Endodermal cell (in vitro differentiated cells): ENCODE measurements at regions not wholly inside any gene's neighbourhood (a gene's known extent, or its start where the extent isn't known, plus 50 kb on each side); places are given as distances from the start of the nearest gene placed in this dataset.

Experiments
- DNase-seq: peaks from one replicate; pipeline ENCODE4 v3.0.0-alpha.2; 2017
- H3K27ac ChIP-seq: 2 replicates; pipeline ENCODE4 v1.5.1; 2013; ENCODE audit warnings: mild to moderate bottlenecking, low read depth, low read length, moderate library complexity
- H3K27me3 ChIP-seq: 2 replicates; pipeline ENCODE4 v1.6.1; 2013; ENCODE audit warnings: mild to moderate bottlenecking, low read length, moderate library complexity; ENCODE audit not compliant: insufficient read depth, control insufficient read depth, poor library complexity, severe bottlenecking
- H3K36me3 ChIP-seq: 2 replicates; pipeline ENCODE4 v1.7.0; 2013; ENCODE audit warnings: mild to moderate bottlenecking, low read length, moderate library complexity; ENCODE audit not compliant: control insufficient read depth, insufficient read depth
- H3K4me1 ChIP-seq: one replicate; pipeline ENCODE4 v1.7.0; 2013; ENCODE audit warnings: low read length; ENCODE audit not compliant: control insufficient read depth, insufficient read depth
- H3K4me3 ChIP-seq: 2 replicates; pipeline ENCODE4 v1.5.1; 2013; ENCODE audit warnings: mild to moderate bottlenecking, low read length, moderate library complexity
- H3K9ac ChIP-seq: 2 replicates; pipeline ENCODE4 v1.6.1; 2013; ENCODE audit warnings: mild to moderate bottlenecking, low read length, moderate library complexity; ENCODE audit not compliant: poor library complexity, severe bottlenecking; ENCODE audit errors: extremely low read depth
- H3K9me3 ChIP-seq: 2 replicates; pipeline ENCODE4 v1.6.1; 2013; ENCODE audit warnings: mild to moderate bottlenecking, low read length, moderate library complexity; ENCODE audit not compliant: control insufficient read depth
- H3K27ac Mint-ChIP-seq: 2 replicates; pipeline ENCODE4 v1.8.0; 2020; ENCODE audit warnings: mixed read lengths
- H3K27me3 Mint-ChIP-seq: 2 replicates; pipeline ENCODE4 v1.8.0; 2021; ENCODE audit warnings: mild to moderate bottlenecking, mixed read lengths; ENCODE audit not compliant: insufficient read depth
- H3K36me3 Mint-ChIP-seq: 2 replicates; pipeline ENCODE4 v1.8.0; 2020; ENCODE audit warnings: low read depth, mixed read lengths
- H3K4me1 Mint-ChIP-seq: 2 replicates; pipeline ENCODE4 v1.8.0; 2020; ENCODE audit warnings: mixed read lengths
- H3K4me3 Mint-ChIP-seq: 2 replicates; pipeline ENCODE4 v1.8.0; 2020; ENCODE audit warnings: mild to moderate bottlenecking, moderate library complexity, mixed read lengths
- H3K9me3 Mint-ChIP-seq: 2 replicates; pipeline ENCODE4 v1.8.0; 2020; ENCODE audit warnings: mild to moderate bottlenecking, mixed read lengths
- WGBS, 2 experiments: methylation state at CpG; one replicate each; pipeline versions ENCODE4 v1.1.5 to v1.1.7; 2013; ENCODE audit warnings: missing lambda C conversion rate in 2 of 2, mixed read lengths in 1 of 2; ENCODE audit not compliant: insufficient coverage in 1 of 2, insufficient read length in 1 of 2; 5-methylcytosine and 5-hydroxymethylcytosine counted together
- TF ChIP-seq, protein P1 (sequence below): fragments of 200-600 bp; sonication (generic); conservative IDR thresholded peaks from 2 replicates; pipeline ENCODE4 v1.5.0; 2021; ENCODE audit warnings: antibody characterized with exemption, mild to moderate bottlenecking

DNA sequence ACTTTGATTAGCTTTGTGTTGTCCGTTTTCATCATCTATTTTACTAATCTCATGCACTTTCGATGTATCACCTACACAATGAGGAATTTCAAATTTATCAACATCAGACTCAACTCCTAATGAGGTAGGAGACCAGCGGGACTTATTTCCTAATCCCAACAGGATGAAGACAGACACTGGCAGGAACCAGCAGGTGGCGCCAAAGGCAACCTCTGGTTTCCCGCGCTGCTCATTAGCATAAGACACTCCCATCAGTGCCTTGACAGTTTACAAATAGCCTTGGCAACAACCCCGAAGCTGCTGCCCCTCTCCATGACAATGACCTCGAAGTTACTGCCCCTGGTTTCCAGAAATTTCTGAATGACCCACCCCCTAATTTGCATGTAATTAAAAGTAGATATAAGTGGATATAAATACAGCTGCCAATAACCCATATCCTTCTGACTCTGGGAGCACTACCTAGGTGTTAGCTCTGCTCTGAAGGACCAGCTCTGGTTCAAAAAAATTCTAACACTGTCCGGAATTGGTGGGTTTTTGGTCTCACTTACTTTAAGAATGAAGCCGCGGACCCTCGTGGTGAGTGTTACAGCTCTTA is 974.8 kb downstream of the ADGRL2 start:
- WGBS, 2 experiments: 81 to 87% methylated on average over 10 to 12 of the region's 12 CpGs
- peaks cover 13% of the 10 kb centered on the region for H3K9me3 ChIP-seq
- Mint-ChIP-seq H3K4me1 (no peaks in the 10 kb centered on the region), H3K4me3 (no peak overlapping the region), H3K27ac (no peak overlapping the region), H3K36me3 (peaks cover 5% of the 10 kb centered on the region), H3K27me3 (no peaks in the 10 kb centered on the region), H3K9me3 (peaks cover 18% of the 10 kb centered on the region)
- peak; percentile 88 for DNase-seq
- no peak overlapping the region for H3K4me3 ChIP-seq
- H3K4me1 ChIP-seq: no peaks in the 10 kb centered on the region
- no peaks in the 10 kb centered on the region for H3K36me3 ChIP-seq
- no peak overlapping the region for H3K27ac ChIP-seq
- TF ChIP-seq, protein P1, sequence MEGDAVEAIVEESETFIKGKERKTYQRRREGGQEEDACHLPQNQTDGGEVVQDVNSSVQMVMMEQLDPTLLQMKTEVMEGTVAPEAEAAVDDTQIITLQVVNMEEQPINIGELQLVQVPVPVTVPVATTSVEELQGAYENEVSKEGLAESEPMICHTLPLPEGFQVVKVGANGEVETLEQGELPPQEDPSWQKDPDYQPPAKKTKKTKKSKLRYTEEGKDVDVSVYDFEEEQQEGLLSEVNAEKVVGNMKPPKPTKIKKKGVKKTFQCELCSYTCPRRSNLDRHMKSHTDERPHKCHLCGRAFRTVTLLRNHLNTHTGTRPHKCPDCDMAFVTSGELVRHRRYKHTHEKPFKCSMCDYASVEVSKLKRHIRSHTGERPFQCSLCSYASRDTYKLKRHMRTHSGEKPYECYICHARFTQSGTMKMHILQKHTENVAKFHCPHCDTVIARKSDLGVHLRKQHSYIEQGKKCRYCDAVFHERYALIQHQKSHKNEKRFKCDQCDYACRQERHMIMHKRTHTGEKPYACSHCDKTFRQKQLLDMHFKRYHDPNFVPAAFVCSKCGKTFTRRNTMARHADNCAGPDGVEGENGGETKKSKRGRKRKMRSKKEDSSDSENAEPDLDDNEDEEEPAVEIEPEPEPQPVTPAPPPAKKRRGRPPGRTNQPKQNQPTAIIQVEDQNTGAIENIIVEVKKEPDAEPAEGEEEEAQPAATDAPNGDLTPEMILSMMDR: peak; percentile 89
- H3K27me3 ChIP-seq: no peaks in the 10 kb centered on the region
- no peak overlapping the region for H3K9ac ChIP-seq

DNA sequence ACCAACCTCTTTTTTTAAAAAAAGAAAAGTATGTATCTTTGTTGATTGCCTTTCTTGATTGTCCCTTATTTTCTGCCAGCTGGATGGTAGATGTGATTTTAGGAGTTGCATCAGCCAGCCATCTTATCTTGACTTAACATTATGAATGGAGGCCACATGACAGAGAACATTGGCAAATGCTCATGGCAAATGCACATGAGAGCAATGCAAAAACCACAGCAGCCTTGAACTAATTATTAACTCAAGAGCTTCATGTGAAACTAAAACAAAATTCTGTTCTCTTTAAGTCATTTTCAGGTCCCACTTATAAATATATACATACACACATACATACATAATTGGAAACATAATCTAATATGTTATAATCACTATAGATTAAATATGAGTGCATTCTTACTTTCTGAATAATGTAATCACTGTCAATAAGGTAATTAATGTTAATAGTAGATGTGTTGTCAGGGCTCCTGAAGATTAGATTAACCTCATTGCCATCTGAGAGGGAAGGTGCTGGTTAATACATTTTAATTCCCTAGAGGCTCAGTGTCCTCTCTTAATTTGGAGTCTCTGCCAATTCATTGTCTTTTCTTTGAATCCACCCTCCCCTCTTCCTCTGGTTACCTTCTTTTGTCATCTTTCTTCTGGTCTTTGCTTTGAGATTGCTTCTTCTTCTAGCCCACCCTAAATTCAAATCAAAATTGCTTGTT is 962.2 kb downstream of the ADGRL2 start:
- Mint-ChIP-seq H3K36me3 (no peaks in the 10 kb centered on the region), H3K27ac (no peak overlapping the region)

DNA sequence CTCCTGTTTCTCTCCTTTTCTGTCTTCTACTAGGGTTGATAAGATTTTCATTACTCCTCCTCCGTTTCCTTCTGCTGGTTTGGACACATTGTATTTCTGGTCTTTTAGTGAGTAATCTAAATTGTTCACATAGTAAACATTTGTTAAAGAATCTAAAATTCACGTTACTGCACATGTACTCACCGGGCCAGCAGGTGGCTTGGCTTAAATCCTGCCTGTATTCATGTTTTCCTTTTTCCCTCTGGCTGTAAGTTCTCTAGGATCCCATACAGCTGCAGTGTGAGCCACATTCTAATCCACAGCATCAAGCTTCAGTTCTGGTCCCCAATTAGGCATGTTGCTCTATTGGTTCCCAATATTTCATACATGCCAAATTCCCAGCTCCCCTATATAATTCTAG is 958.3 kb downstream of the ADGRL2 start:
- no peak overlapping the region for H3K27ac Mint-ChIP-seq
- no peaks in the 10 kb centered on the region for H3K27me3 ChIP-seq
- H3K9ac ChIP-seq: no peak overlapping the region
- no peak overlapping the region for H3K4me3 ChIP-seq
- H3K36me3 Mint-ChIP-seq: no peaks in the 10 kb centered on the region
- H3K4me1 ChIP-seq: no peaks in the 10 kb centered on the region
- H3K4me1 Mint-ChIP-seq: peaks cover 13% of the 10 kb centered on the region
- WGBS, 2 experiments: 84 to 88% methylated on average over 2 of the region's 3 CpGs
- TF ChIP-seq, protein P1: peak; percentile 63
- no peak overlapping the region for H3K27ac ChIP-seq
- DNase-seq: no peak
- H3K9me3 Mint-ChIP-seq: no peaks in the 10 kb centered on the region
- H3K36me3 ChIP-seq: no peaks in the 10 kb centered on the region
- H3K27me3 Mint-ChIP-seq: no peaks in the 10 kb centered on the region
- H3K4me3 Mint-ChIP-seq: no peak overlapping the region
- no peaks in the 10 kb centered on the region for H3K9me3 ChIP-seq

More for the DNA sequence above, 962.2 kb downstream of the ADGRL2 start:
- H3K4me3 ChIP-seq: no peak overlapping the region
- H3K27me3 ChIP-seq: no peaks in the 10 kb centered on the region
- no peaks in the 10 kb centered on the region for H3K9me3 Mint-ChIP-seq
- no peaks in the 10 kb centered on the region for H3K9me3 ChIP-seq
- H3K4me1 Mint-ChIP-seq: no peaks in the 10 kb centered on the region
- H3K4me3 Mint-ChIP-seq: no peak overlapping the region
- no peak for DNase-seq
- H3K27ac ChIP-seq: no peak overlapping the region
- H3K4me1 ChIP-seq: no peaks in the 10 kb centered on the region
- TF ChIP-seq, protein P1: no peak
- no peak overlapping the region for H3K9ac ChIP-seq
- no peaks in the 10 kb centered on the region for H3K27me3 Mint-ChIP-seq
- H3K36me3 ChIP-seq: no peaks in the 10 kb centered on the region
